ENCODE measurements at regions not wholly inside any gene's neighbourhood (a gene's known extent, or its start where the extent isn't known, plus 50 kb on each side); places are given as distances from the start of the nearest gene placed in this dataset.

- Mint-ChIP-seq H3K4me1 (ENCODE audit: low read depth) (no peaks in the 10 kb centered on the region), H3K27ac (no peak overlapping the region), H3K36me3 (ENCODE audit: low read depth) (no peaks in the 10 kb centered on the region), H3K9me3 (no peaks in the 10 kb centered on the region), H3K4me3 (no peak overlapping the region), H3K27me3 (ENCODE audit: insufficient read depth) (peaks cover 27% of the 10 kb centered on the region)
- no peak for TF ChIP-seq CTCF (IDR thresholded peaks at IDR 0.05)
- DNase-seq, result no peak
Measured at GRCh38 chr7:1286946-1287645, 54.4 kb downstream of the UNCX start.

- no peaks in the 10 kb centered on the region for H3K4me1 Mint-ChIP-seq (ENCODE audit: low read depth)
- H3K36me3 Mint-ChIP-seq (ENCODE audit: low read depth), result no peaks in the 10 kb centered on the region
- no peak overlapping the region for H3K27ac Mint-ChIP-seq
- peaks cover 29% of the 10 kb centered on the region for H3K27me3 Mint-ChIP-seq (ENCODE audit: insufficient read depth)
- H3K4me3 Mint-ChIP-seq, result no peak overlapping the region
- no peaks in the 10 kb centered on the region for H3K9me3 Mint-ChIP-seq
- TF ChIP-seq CTCF (IDR thresholded peaks at IDR 0.05), result no peak
- no peak for DNase-seq
Measured at GRCh38 chr7:1287752-1288201, 55.1 kb downstream of the UNCX start.

GRCh38 chr7:1288390-1288995 lies 55.8 kb downstream of the UNCX start:
- H3K27me3 Mint-ChIP-seq (ENCODE audit: insufficient read depth), result peaks cover 35% of the 10 kb centered on the region
- H3K36me3 Mint-ChIP-seq (ENCODE audit: low read depth), result no peaks in the 10 kb centered on the region
- H3K4me1 Mint-ChIP-seq (ENCODE audit: low read depth), result no peaks in the 10 kb centered on the region

GRCh38 chr7:1288996-1289551 lies 56.4 kb downstream of the UNCX start:
- H3K4me3 Mint-ChIP-seq, result no peak overlapping the region
- no peak for TF ChIP-seq CTCF (IDR thresholded peaks at IDR 0.05)
- H3K27ac Mint-ChIP-seq, result no peak overlapping the region
- H3K4me1 Mint-ChIP-seq (ENCODE audit: low read depth), result no peaks in the 10 kb centered on the region
- H3K9me3 Mint-ChIP-seq, result no peaks in the 10 kb centered on the region
- no peaks in the 10 kb centered on the region for H3K36me3 Mint-ChIP-seq (ENCODE audit: low read depth)
- DNase-seq, result no peak
- H3K27me3 Mint-ChIP-seq (ENCODE audit: insufficient read depth), result peaks cover 35% of the 10 kb centered on the region

More at GRCh38 chr7:1288390-1288995, 55.8 kb downstream of the UNCX start:
- TF ChIP-seq CTCF (IDR thresholded peaks at IDR 0.05), result no peak
- no peak for DNase-seq
- no peak overlapping the region for H3K4me3 Mint-ChIP-seq
- H3K9me3 Mint-ChIP-seq, result no peaks in the 10 kb centered on the region
- H3K27ac Mint-ChIP-seq, result no peak overlapping the region

GRCh38 chr7:1289666-1290025 lies 57.0 kb downstream of the UNCX start:
- Mint-ChIP-seq H3K36me3 (ENCODE audit: low read depth) (no peaks in the 10 kb centered on the region), H3K4me3 (no peak overlapping the region), H3K27ac (no peak overlapping the region)

More at GRCh38 chr7:1289666-1290025, 57.0 kb downstream of the UNCX start:
- no peak for TF ChIP-seq CTCF (IDR thresholded peaks at IDR 0.05)
- Mint-ChIP-seq H3K4me1 (ENCODE audit: low read depth) (no peaks in the 10 kb centered on the region), H3K27me3 (ENCODE audit: insufficient read depth) (peaks cover 35% of the 10 kb centered on the region), H3K9me3 (no peaks in the 10 kb centered on the region)
- no peak for DNase-seq
